ENCODE measurements at regions not wholly inside any gene's neighbourhood (a gene's known extent, or its start where the extent isn't known, plus 50 kb on each side); places are given as distances from the start of the nearest gene placed in this dataset.

- no peaks in the 10 kb centered on the region for H4K20me1 ChIP-seq (ENCODE audit: insufficient read depth, low read length)
- H3K79me2 ChIP-seq (ENCODE audit: insufficient read depth, low read depth, low read length), result no peaks in the 10 kb centered on the region
- DNase-seq (ENCODE audit: low spot score), result no peak
- no peaks in the 10 kb centered on the region for H3K9me3 ChIP-seq (ENCODE audit: low read length)
- no peak for TF ChIP-seq EZH2phosphoT487 (IDR thresholded peaks at IDR 0.05; ENCODE audit: borderline replicate concordance, low read depth, low read length)
- TF ChIP-seq CTCF (conservative IDR thresholded peaks at IDR 0.05; ENCODE audit: low read length), result no peak
- H3K4me1 ChIP-seq (ENCODE audit: insufficient read depth, low read length, poor library complexity, severe bottlenecking), result peaks cover 16% of the 10 kb centered on the region
- intact Hi-C loops (cut with micrococcal nuclease; ENCODE audit: unreplicated experiment), result no loop called here
- no peaks in the 10 kb centered on the region for H3K9me2 ChIP-seq (ENCODE audit: insufficient read depth, low read length)
- H3K4me2 ChIP-seq (ENCODE audit: low read length), result peak overlapping the region; percentile 63
- peak overlapping the region; percentile 16 for H3K4me3 ChIP-seq (ENCODE audit: low read depth, low read length, poor library complexity, severe bottlenecking)
- no peak overlapping the region for H3K27ac ChIP-seq (ENCODE audit: low read depth, low read length, poor library complexity, severe bottlenecking)
- H2AFZ ChIP-seq (ENCODE audit: low read length), result peak overlapping the region; percentile 97
- POLR2A ChIA-PET, result no interaction called here
- CTCF ChIA-PET (ENCODE audit: unreplicated experiment), result no interaction called here
- BruUV-seq (replicated peaks), result no TSS peak
- H3K36me3 ChIP-seq (ENCODE audit: insufficient read depth, low read length), result no peaks in the 10 kb centered on the region
Measured at GRCh38 chr1:193418745-193419058, 232.3 kb upstream of the B3GALT2 start.

- Histone ChIP-seq H3K4me2 (ENCODE audit: low read length) (peak overlapping the region; percentile 63), H3K4me1 (ENCODE audit: insufficient read depth, low read length, poor library complexity, severe bottlenecking) (peaks cover 16% of the 10 kb centered on the region), H3K9me3 (ENCODE audit: low read length) (no peaks in the 10 kb centered on the region), H3K9me2 (ENCODE audit: insufficient read depth, low read length) (no peaks in the 10 kb centered on the region), H3K79me2 (ENCODE audit: insufficient read depth, low read depth, low read length) (no peaks in the 10 kb centered on the region), H3K36me3 (ENCODE audit: insufficient read depth, low read length) (no peaks in the 10 kb centered on the region), H2AFZ (ENCODE audit: low read length) (peak overlapping the region; percentile 97), H3K4me3 (ENCODE audit: low read depth, low read length, poor library complexity, severe bottlenecking) (peak overlapping the region; percentile 16), H4K20me1 (ENCODE audit: insufficient read depth, low read length) (no peaks in the 10 kb centered on the region), H3K27ac (ENCODE audit: low read depth, low read length, poor library complexity, severe bottlenecking) (no peak overlapping the region)
- TF ChIP-seq EZH2phosphoT487 (IDR thresholded peaks at IDR 0.05; ENCODE audit: borderline replicate concordance, low read depth, low read length) (no peak), CTCF (conservative IDR thresholded peaks at IDR 0.05; ENCODE audit: low read length) (no peak)
- DNase-seq (ENCODE audit: low spot score), result no peak
- no TSS peak for BruUV-seq (replicated peaks)
- intact Hi-C loops (cut with micrococcal nuclease; ENCODE audit: unreplicated experiment), result no loop called here
- ChIA-PET CTCF (ENCODE audit: unreplicated experiment) (no interaction called here), POLR2A (interaction anchor here (0.6 to 1.0 kb wide), 2 partner anchors 57 to 663 kb away, joined by 3 read pairs; no protein-coding TSS in a partner anchor)
Measured at GRCh38 chr1:193417945-193418744, 231.7 kb upstream of the B3GALT2 start.

- Histone ChIP-seq H3K36me3 (ENCODE audit: insufficient read depth, low read length) (no peaks in the 10 kb centered on the region), H2AFZ (ENCODE audit: low read length) (peak overlapping the region; percentile 97; the same call in 1 of the 2 replicates), H3K9me3 (ENCODE audit: low read length) (no peaks in the 10 kb centered on the region), H3K4me3 (ENCODE audit: low read depth, low read length, poor library complexity, severe bottlenecking) (no peak overlapping the region), H3K9me2 (ENCODE audit: insufficient read depth, low read length) (no peaks in the 10 kb centered on the region), H3K27ac (ENCODE audit: low read depth, low read length, poor library complexity, severe bottlenecking) (no peak overlapping the region), H3K79me2 (ENCODE audit: insufficient read depth, low read depth, low read length) (no peaks in the 10 kb centered on the region), H4K20me1 (ENCODE audit: insufficient read depth, low read length) (no peaks in the 10 kb centered on the region), H3K4me1 (ENCODE audit: insufficient read depth, low read length, poor library complexity, severe bottlenecking) (peaks cover 16% of the 10 kb centered on the region), H3K4me2 (ENCODE audit: low read length) (no peak overlapping the region)
- no TSS peak for BruUV-seq (replicated peaks)
- intact Hi-C loops (cut with micrococcal nuclease; ENCODE audit: unreplicated experiment), result no loop called here
- DNase-seq (ENCODE audit: low spot score), result no peak
- TF ChIP-seq CTCF (conservative IDR thresholded peaks at IDR 0.05; ENCODE audit: low read length) (no peak), EZH2phosphoT487 (IDR thresholded peaks at IDR 0.05; ENCODE audit: borderline replicate concordance, low read depth, low read length) (no peak)
- ChIA-PET POLR2A (interaction anchor here (1.0 to 1.3 kb wide), 2 partner anchors 8 to 58 kb away, joined by 3 to 4 read pairs; no protein-coding TSS in a partner anchor), CTCF (ENCODE audit: unreplicated experiment) (no interaction called here)
Measured at GRCh38 chr1:193417403-193417802, 231.0 kb upstream of the B3GALT2 start.
